Limb (tissue), 2 donors: ENCODE measurements at regions not wholly inside any gene's neighbourhood (a gene's known extent, or its start where the extent isn't known, plus 50 kb on each side); places are given as distances from the start of the nearest gene placed in this dataset.

Experiments used
- DNase-seq, 2 donors: peaks; one replicate each; pipeline ENCODE4 v3.0.0-alpha.2; 2016; ENCODE audit errors: extremely low spot score in 2 of 2

GRCh38 chr15:26376243-26376642 is 396.6 kb downstream of the GABRB3 start:
- no peak for DNase-seq

- DNase-seq = no peak
Measured at GRCh38 chr15:26374806-26375205, 398.1 kb downstream of the GABRB3 start.

DNA sequence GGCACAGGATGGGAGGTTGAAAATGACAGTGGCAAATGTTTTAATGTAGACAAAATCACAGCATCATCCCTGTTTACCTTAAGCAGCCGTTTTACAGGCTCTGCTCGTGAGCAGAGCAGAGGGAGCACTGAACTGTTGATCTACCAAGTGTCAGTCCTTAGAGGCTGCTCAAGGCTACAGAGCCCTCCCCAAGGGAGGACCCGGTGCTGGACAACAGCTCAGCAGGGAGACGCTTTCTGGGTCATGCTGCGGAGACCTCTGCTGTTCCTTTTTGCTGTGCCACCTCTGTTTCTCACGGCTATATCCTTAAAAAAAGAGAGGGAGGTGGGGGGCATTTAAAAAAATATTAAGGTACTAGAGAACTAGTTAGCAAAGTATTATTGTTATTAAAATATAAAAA is 400.2 kb downstream of the GABRB3 start:
- no peak for DNase-seq

DNA sequence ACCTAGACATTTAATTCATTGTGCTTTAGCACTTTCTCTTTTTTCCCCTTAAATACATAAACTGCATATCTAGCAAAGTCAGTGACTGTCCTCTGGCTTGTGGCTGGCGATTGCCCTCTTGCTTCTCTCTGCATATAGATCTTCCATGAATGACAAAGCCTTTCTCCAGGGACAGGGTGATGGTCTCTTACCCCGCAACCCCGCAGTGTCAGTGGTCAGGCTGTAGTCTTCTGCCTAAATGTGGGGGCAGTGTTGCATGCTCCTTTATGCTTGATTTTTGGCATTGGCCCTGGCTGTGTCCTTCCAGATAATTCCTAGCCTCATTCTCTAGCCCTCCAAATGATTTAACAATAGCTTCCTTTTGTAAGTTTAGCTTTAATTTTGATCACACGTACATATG is 407.8 kb downstream of the GABRB3 start:
- no peak for DNase-seq

GRCh38 chr15:26359855-26360254 is 413.0 kb downstream of the GABRB3 start:
- no peak for DNase-seq

DNA sequence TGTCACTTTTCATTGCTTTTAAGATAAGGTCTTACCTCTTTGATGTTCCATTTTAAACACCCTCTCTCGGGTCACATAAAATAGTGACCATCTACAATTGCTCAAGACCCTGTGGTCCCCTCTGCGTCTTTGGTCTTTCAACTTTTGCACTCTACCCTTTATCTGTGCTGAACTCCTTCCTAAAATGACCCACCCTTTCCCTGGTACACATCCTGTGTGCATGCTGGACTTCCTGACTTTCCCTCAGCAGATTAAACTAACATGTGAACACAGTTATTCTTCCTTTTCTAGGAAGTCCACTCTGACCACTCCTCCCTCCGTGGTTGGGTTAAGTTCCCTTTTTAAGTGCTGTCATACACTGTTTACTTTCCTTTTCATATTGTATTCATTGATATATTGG is 414.2 kb downstream of the GABRB3 start:
- DNase-seq = no peak

- no peak for DNase-seq
Measured at GRCh38 chr15:26357653-26358052, 415.2 kb downstream of the GABRB3 start.

- no peak for DNase-seq
Measured at GRCh38 chr15:26355472-26356074, 417.3 kb downstream of the GABRB3 start.

- no peak for DNase-seq
Measured at GRCh38 chr15:26352909-26353308, 420.0 kb downstream of the GABRB3 start.

DNA sequence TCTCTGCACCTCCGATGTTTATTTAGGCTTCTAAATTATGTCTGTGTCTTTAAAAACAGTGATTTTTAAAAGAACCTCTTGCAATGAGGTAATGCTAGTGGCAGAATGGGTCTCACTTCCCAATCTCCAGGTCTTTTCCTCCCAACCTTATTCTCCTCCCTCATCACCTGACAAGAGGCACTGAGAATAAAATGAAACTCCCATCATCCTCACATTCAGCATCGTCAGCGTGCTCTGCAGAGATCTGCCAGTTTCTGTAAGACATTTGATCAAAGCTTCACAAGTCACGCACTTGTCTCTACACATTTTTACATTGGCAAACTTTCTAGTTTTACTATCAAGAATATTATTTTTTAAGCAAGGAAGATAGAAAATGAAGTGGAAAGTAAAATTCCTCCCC is 420.5 kb downstream of the GABRB3 start:
- no peak for DNase-seq

DNA sequence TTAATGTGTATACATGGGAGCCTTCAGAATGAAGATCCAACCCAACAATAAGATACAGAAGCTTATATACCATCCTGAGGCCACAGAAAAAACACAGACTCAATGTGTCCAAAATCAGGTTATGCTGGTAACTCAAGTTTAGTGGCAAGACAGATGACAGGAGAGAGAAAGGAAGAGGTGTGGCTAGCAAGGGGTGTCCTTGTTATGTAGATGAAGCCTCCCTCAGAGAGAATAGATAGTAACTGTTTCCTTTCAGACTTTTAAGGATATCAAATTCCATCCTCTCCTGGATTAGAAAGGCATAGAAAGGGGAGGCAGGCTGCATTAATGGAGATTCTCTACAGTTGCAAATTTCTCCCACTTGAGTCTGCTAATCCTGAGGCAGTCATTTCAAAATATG is 447.4 kb downstream of the GABRB3 start:
- DNase-seq = no peak

DNA sequence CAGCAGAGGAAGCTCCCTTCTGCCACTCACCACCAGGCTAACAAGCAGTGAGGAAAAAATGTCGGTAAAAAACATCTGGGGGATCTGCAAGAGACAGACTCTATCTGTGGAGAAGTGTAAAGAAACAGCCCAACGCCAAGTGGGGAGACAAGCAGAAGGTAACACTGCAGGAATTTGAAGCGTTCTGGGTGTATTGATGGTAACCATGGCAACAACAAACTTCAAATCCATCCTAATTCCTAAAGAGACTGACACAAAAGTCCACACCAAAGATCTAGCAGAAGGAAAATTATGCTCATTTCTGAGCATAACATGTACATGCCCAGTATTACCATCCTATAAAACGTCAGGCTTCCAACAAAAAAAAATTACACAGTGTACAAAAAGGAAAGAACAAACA is 449.3 kb downstream of the GABRB3 start:
- DNase-seq = no peak

GRCh38 chr15:26318689-26319088 is 454.2 kb downstream of the GABRB3 start:
- no peak for DNase-seq

GRCh38 chr15:26314577-26314976 is 451.4 kb upstream of the ATP10A start:
- DNase-seq = no peak

DNA sequence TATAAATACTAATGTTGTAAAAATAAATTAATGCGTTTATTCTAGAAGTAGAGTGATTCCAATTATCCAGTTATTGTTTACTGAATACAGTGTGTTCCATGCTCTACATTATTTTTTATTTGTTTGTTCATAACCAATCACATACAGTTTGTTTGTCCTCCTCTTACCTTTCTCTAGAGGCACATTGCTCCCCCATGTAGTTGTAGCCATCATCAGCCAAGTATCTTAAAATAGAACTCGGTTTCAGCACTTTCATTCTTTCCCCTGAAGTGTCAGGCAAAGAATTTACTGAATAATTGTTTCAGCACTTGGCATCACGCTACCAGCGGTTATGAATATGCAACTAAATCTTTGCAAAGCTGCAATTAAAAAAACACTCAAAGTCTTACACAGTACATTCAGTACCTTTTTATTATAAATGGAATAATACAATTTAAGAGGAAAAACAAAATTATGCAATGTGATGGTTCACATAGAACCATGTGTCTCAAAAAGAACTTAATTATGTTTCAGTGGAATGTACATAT is 448.6 kb upstream of the ATP10A start:
- DNase-seq = no peak

- no peak for DNase-seq
Measured at GRCh38 chr15:26298659-26299170, 435.6 kb upstream of the ATP10A start.

GRCh38 chr15:26298010-26298658 is 435.0 kb upstream of the ATP10A start:
- DNase-seq = no peak

DNA sequence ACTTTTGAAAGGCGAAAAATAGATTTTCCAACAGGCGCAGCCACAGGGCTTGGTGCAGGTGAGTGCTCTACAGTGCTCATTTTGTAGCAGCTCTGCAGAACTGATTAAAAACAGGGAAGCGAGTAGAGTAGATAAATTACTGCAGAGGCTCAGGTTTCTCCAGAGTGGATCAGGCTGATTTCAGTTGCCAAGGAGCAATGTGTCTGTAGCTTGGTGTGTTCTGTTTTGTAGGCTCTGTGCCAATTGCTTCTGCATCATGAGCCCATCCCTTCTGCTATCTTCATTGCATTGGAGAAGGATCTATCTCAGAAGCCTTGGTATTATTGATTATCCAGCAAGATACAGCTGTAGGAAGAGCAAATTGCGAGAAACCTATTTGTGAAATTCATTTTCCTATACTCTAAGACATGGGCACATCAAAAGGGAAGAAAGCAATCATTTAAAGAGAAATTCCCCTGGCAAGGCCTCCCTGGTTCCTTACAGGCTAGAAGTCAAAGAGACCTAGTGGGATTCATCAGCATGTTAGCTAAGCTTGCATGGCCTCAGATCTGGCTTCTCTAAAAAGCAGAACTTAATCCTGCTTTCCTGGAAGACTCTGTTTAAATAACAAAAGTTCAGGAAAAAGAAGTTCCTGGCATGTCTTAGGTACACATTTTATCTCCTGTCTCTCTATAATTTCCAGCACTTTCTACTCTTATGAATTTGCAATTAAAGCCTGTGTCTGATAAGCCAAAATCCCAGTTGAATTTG is 432.4 kb upstream of the ATP10A start:
- DNase-seq = peak in 1 of 2 donors; percentile 19

DNA sequence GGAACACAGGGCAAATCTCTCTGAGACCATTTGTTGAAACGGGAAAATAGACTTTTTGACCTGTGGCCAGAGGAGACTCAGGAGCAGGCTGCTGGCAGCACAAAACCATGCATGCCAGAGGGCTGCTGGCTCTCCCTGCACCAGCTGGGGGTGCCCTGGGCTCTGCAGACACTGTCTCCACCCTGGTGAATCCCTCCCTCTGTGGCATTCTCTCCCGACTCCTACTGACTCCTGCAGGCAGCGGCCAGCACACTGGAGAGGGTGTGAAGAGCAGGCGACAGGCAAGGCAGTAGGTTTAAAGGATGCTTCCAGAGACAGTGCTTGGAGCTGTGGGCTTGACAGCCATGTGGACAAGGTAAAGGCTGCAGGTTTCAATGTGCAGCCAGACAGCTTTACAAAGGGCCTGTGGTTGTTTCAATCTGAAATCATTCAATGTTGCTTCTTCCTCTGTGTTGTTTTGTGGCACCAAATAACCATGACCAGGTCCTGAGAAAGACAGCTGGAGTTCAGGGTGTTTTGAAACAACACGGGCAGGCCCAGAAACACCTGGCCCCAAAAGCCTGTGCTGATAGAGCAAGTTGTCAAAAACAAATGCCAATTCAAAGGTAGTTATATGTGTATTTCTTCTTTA is 431.0 kb upstream of the ATP10A start:
- no peak for DNase-seq

- no peak for DNase-seq
Measured at GRCh38 chr15:26287381-26287780, 424.3 kb upstream of the ATP10A start.

- no peak for DNase-seq
Measured at GRCh38 chr15:26280281-26280680, 417.2 kb upstream of the ATP10A start.

DNA sequence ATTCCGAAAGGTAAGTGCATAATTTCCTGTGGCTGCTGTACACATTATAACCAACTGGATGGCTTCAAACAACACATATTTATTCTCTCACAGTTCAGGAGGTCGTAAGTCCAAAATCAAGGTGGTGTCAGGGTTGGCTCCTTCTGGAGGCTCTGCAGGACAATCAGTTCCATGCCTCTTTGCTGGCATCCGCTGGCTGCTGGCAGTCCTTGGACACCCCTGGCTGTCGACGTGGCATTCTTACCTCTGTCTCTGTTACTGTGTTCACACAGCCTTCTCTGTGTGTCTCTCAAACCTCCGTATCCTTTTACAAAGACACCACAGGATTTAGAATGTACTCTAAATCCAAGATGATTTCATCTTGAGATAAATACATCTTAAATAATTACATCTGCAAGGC is 398.8 kb upstream of the ATP10A start:
- DNase-seq = no peak
